Prostate gland (tissue), 2 donors: ENCODE measurements at regions not wholly inside any gene's neighbourhood (a gene's known extent, or its start where the extent isn't known, plus 50 kb on each side); places are given as distances from the start of the nearest gene placed in this dataset.

Experiments
- DNase-seq: peaks from one replicate; pipeline ENCODE4 v3.0.0-alpha.2; 2019; ENCODE audit warnings: low spot score
- H3K27ac ChIP-seq, 2 donors: fragments of 200-600 bp; sonication (generic); 2 replicates each; pipeline ENCODE4 v1.5.1; 2017 to 2019
- H3K27me3 ChIP-seq: fragments of 200-600 bp; sonication (generic); replicated peaks from 2 replicates; pipeline ENCODE4 v1.5.1; 2019; ENCODE audit not compliant: insufficient read depth
- H3K36me3 ChIP-seq, 2 donors: fragments of 200-600 bp; sonication (generic); 1 replicate in 1 of 2; 2 replicates in 1 of 2; pipeline versions ENCODE4 v1.5.1 to v1.8.1; 2017 to 2019
- H3K4me1 ChIP-seq: fragments of 200-600 bp; sonication (generic); replicated peaks from 2 replicates; pipeline ENCODE4 v1.5.1; 2019
- H3K4me3 ChIP-seq, 2 donors: fragments of 200-600 bp; sonication (generic); 2 replicates each; pipeline ENCODE4 v1.5.1; 2017 to 2019
- H3K9me3 ChIP-seq: fragments of 200-600 bp; sonication (generic); 2 replicates; pipeline ENCODE4 v1.5.1; 2017
- POLR2A ChIP-seq: fragments of 450-650 bp; IDR thresholded peaks from one replicate; pipeline ENCODE4 v1.6.1; 2016; ENCODE audit warnings: antibody characterized with exemption, mild to moderate bottlenecking
- POLR2AphosphoS5 ChIP-seq: sonication (generic); formaldehyde crosslinking; IDR thresholded peaks from one replicate; pipeline ENCODE4 v1.6.1; 2017; ENCODE audit warnings: antibody characterized with exemption
- WGBS: methylation state at CpG from one replicate; pipeline ENCODE4 v1.1.5; 2018; 5-methylcytosine and 5-hydroxymethylcytosine counted together
- intact Hi-C: fragments of 100-400 bp; cut with DNase I; formaldehyde crosslinking; loops from one replicate; pipeline ENCODE4 v1.14.2; 2022
- TF ChIP-seq, protein P1 (sequence below), 4 experiments: fragments of 200-600 bp in 2 of 4; fragments of 450-650 bp in 2 of 4; sonication (generic) in 2 of 4; IDR thresholded peaks; 1 replicate in 3 of 4; 2 replicates in 1 of 4; pipeline ENCODE4 v1.5.1; 2016 to 2019; ENCODE audit warnings: antibody characterized with exemption in 4 of 4, mild to moderate bottlenecking in 2 of 4, moderate library complexity in 2 of 4

GRCh38 chr13:85009447-85009846 lies 789.8 kb downstream of the SLITRK6 start:
- Histone ChIP-seq H3K4me3 (no peak overlapping the region), H3K27ac (no peak overlapping the region), H3K27me3 (no peaks in the 10 kb centered on the region), H3K9me3 (no peaks in the 10 kb centered on the region), H3K36me3 (no peaks in the 10 kb centered on the region), H3K4me1 (no peaks in the 10 kb centered on the region)
- TF ChIP-seq, protein P1, sequence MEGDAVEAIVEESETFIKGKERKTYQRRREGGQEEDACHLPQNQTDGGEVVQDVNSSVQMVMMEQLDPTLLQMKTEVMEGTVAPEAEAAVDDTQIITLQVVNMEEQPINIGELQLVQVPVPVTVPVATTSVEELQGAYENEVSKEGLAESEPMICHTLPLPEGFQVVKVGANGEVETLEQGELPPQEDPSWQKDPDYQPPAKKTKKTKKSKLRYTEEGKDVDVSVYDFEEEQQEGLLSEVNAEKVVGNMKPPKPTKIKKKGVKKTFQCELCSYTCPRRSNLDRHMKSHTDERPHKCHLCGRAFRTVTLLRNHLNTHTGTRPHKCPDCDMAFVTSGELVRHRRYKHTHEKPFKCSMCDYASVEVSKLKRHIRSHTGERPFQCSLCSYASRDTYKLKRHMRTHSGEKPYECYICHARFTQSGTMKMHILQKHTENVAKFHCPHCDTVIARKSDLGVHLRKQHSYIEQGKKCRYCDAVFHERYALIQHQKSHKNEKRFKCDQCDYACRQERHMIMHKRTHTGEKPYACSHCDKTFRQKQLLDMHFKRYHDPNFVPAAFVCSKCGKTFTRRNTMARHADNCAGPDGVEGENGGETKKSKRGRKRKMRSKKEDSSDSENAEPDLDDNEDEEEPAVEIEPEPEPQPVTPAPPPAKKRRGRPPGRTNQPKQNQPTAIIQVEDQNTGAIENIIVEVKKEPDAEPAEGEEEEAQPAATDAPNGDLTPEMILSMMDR (IDR thresholded peaks at IDR 0.05), result no peak
- TF ChIP-seq POLR2A (no peak), POLR2AphosphoS5 (no peak)
- intact Hi-C loops, result no loop called here
- no peak for DNase-seq
- WGBS, result 88% methylated on average over 3 of the region's 3 CpGs

- H3K36me3 ChIP-seq, result no peaks in the 10 kb centered on the region
- intact Hi-C loops, result no loop called here
- no peaks in the 10 kb centered on the region for H3K27me3 ChIP-seq
- TF ChIP-seq, protein P1 (IDR thresholded peaks at IDR 0.05), result no peak
- no peak for TF ChIP-seq POLR2AphosphoS5
- TF ChIP-seq POLR2A, result no peak
- no peaks in the 10 kb centered on the region for H3K4me1 ChIP-seq
- DNase-seq, result no peak
- 94% methylated on average over 1 of the region's 1 CpG for WGBS
- H3K9me3 ChIP-seq, result no peaks in the 10 kb centered on the region
- no peak overlapping the region for H3K27ac ChIP-seq
- no peak overlapping the region for H3K4me3 ChIP-seq
Observed at GRCh38 chr13:84999252-84999651, 800.0 kb downstream of the SLITRK6 start.

- no peaks in the 10 kb centered on the region for H3K4me1 ChIP-seq
- H3K9me3 ChIP-seq, result no peaks in the 10 kb centered on the region
- H3K4me3 ChIP-seq, result no peak overlapping the region
- no peak for DNase-seq
- H3K27me3 ChIP-seq, result no peaks in the 10 kb centered on the region
- intact Hi-C loops, result no loop called here
- H3K27ac ChIP-seq, result no peak overlapping the region
- H3K36me3 ChIP-seq, result no peaks in the 10 kb centered on the region
- no peak for TF ChIP-seq POLR2A
- TF ChIP-seq, protein P1 (IDR thresholded peaks at IDR 0.05), result no peak
- no peak for TF ChIP-seq POLR2AphosphoS5
Observed at GRCh38 chr13:84998681-84999080, 800.5 kb downstream of the SLITRK6 start.

GRCh38 chr13:84997858-84998257 lies 801.4 kb downstream of the SLITRK6 start:
- intact Hi-C loops, result no loop called here
- Histone ChIP-seq H3K27ac (no peak overlapping the region), H3K36me3 (no peaks in the 10 kb centered on the region), H3K4me1 (no peaks in the 10 kb centered on the region), H3K27me3 (no peaks in the 10 kb centered on the region), H3K9me3 (no peaks in the 10 kb centered on the region), H3K4me3 (no peak overlapping the region)
- no peak for DNase-seq
- TF ChIP-seq, protein P1 (IDR thresholded peaks at IDR 0.05), result no peak
- TF ChIP-seq POLR2AphosphoS5, result no peak
- no peak for TF ChIP-seq POLR2A
- WGBS, result 66% methylated on average over 1 of the region's 1 CpG

DNA sequence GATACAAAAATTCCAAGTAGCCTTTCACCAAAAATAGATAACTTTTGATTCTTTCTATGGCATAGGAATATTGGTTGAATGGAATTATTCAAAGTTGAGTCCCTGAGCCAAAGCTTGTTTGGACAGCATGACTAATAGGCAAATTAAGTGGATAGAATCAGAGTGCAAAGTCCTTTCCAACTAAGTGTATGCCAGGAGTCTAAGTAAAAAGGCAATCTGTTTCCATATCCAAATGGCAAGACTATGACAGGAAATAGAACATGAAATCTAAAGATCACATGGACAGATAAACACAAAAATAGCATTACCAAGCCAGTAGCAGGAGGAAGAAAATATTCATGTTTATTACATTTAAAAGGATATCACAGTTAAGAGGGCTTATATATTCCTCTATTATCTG lies 804.6 kb downstream of the SLITRK6 start:
- DNase-seq, result no peak
- Histone ChIP-seq H3K4me3 (no peak overlapping the region), H3K9me3 (no peaks in the 10 kb centered on the region), H3K27ac (no peak overlapping the region), H3K27me3 (no peaks in the 10 kb centered on the region), H3K4me1 (no peaks in the 10 kb centered on the region), H3K36me3 (no peaks in the 10 kb centered on the region)
- intact Hi-C loops, result no loop called here
- TF ChIP-seq POLR2A (no peak), POLR2AphosphoS5 (no peak)
- TF ChIP-seq, protein P1 (IDR thresholded peaks at IDR 0.05), result no peak
